ENCODE measurements at regions not wholly inside any gene's neighbourhood (a gene's known extent, or its start where the extent isn't known, plus 50 kb on each side); places are given as distances from the start of the nearest gene placed in this dataset.
"Not testable (repeated sequence)": the region's sequence is repeated elsewhere in the genome, so short reads cannot be mapped to it uniquely, and the experiment has no call there.

- not testable (repeated sequence) for DNase-seq
These were observed 430.5 kb upstream of the TMPRSS15 start for GRCh38 chr21:18834121-18834520.

GRCh38 chr21:18840239-18840638 is 436.7 kb upstream of the TMPRSS15 start:
- DNase-seq, result peak in 1 of 2 experiments; percentile 13

GRCh38 chr21:18857606-18858005 is 454.0 kb upstream of the TMPRSS15 start:
- DNase-seq, result not testable (repeated sequence)

DNA sequence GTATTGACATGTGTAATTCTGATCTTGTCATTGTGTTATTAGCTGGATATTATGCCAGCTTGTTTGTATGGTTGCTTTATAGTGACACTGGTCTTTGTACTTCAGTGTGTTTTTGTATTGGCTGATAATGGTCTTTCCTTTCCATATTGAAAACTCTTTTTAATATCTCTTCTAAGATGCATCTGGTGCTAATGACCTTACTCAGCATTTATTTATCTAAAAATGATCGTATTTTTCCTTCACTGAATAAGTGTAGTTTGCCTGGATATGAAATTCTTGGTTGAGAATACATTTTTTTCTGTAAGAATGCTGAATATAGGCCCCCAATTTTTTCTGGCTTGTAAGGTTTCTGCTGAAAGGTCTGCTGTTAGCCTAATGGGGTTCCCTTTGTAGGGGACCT is 465.5 kb upstream of the TMPRSS15 start:
- no peak for DNase-seq

DNA sequence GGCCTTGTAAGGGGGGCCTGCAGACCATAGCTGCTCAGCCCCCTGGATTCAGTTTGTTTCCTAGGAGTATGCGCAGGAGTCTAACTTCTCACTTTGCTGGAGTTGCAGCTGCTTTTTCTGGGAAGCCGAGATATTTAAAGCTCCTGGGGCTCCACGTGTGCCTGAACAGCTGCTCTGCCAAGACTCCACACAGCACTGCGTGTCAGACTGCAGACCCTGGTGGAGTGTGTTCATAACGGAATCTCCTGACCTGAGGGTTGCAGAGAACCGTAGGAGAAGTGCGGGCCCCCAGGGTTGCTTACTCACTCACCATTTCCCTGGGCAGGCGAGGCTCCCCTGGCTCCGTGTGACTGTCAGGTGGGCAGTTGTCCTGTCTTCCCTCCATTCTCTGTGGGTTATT is 474.3 kb upstream of the TMPRSS15 start:
- DNase-seq, result no peak

DNA sequence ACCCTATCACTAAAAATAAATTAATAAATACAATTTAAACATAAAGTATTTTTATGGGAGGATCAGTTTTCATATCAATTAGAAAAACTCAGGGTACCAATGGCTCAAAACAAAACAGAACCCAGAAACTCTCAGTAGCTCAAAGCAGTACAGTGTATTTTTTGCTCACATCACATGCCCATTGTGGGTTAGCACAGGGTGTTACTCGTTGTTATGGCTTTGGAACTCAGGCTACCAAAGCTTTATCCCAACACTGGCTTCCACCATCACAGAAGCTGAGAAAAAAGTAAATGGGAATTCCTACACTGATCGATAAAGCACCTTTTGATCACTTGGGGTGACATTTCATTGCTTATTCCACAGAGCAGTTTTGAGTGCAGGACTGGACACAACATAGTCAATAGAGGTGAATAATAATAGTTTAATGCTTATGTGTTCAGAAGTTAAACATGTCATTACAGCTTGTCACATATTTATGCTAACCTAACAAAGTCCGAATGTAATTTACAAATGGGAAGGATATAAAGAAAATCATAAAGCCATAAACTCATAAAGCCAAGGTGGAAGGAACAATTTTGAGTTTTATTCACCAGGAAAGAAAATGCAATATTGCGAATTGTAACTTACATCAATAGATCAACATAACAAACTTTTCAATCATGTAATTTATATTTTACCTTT is 484.5 kb upstream of the TMPRSS15 start:
- no peak for DNase-seq

DNA sequence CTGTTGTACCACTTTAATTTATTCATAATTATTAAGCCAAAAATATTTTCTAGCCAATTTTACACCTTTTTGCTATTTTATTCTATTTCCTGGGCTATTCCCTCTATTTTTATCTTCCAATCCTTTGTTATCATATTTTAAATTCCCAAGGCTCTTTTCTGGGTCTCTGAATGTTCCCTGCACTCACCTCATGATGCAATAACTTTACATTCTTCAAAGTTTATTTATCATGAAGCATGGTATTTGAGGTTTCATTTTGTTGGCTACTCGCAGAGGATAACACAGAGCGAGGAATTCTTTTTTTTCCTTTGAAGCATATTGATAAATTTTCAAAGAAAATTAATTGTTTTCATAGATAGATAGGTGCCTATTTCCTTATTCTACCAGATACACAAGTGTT is 489.8 kb upstream of the TMPRSS15 start:
- no peak for DNase-seq

DNA sequence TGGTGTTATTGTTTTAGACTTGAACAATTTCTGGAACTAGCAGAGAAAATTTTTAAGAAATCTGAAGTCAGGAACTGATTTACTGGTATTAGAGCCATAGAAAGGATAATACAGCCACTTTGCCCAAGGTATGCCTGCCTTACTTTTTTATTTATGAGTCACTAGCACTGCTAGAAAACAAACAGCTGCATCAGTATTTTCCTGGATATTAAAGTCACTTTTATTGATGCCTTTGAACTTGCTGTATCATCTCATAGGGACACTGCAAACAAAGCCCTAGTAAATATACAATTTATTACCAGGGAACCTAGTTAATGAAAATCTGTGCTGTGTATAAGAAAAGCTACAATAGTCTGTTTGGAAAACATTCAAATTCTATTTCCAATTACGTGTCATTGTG is 490.8 kb upstream of the TMPRSS15 start:
- no peak for DNase-seq

DNA sequence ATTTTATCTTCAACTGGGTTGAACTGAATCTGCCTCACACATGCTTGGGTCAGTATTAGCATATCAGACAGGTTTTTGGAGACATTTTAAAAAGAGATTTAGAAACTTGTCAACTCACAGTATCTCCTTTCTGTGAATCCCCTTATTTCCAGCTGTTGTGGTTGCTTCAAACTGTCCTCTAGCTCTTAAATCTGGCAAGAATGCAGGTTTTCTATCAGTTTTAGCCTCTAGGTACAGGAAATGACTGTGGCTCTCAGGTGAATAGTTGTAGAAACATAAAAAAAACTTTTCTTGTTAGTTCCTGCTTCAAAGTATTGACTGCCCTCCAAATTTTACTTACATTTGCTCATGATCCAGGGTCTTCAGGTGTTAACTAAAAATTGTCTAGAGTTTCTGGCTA is 495.7 kb upstream of the TMPRSS15 start:
- no peak for DNase-seq

GRCh38 chr21:18902660-18903059 is 499.1 kb upstream of the TMPRSS15 start:
- no peak for DNase-seq

DNA sequence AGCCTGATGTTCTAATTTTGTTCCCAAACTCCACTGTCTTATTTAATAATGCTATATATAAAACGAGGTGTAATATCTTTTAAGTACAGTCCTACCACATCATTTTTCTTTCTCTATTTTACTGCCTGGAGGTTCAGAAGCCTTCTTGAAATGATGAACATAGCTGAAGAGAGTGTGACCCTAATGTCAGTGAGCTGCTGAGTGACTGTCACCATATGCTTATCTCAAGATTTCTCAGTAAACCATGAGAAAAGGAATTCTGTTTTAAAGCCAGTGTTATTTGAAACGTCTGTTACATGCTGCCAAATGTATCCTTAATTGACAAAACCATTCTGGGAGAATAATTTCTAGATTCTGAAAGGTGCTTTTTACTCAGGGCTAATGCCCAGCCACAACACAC is 503.5 kb upstream of the TMPRSS15 start:
- no peak for DNase-seq

DNA sequence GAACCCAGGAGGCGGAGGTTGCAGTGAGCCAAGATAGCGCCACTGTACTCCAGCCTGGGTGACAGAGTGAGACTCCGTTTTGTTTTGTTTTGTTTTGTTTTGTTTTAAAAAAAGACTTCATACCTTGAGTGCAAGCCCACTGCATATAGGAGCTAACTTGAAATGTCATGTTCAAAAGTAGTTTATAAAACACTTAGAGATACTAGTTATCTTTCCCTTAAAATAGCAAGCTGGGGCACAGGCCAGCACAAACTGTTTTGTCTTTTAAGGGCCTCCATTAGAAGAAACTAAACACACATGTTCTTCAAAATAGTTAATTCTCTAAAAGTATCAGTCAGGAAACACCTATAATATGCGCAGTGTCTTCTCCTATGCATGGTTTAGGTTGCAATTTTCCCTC is 505.1 kb upstream of the TMPRSS15 start:
- no peak for DNase-seq

GRCh38 chr21:18913914-18914313 is 510.3 kb upstream of the TMPRSS15 start:
- no peak for DNase-seq

- no peak for DNase-seq
These were observed 511.0 kb upstream of the TMPRSS15 start for GRCh38 chr21:18914570-18914969.

- no peak for DNase-seq
These were observed 514.0 kb upstream of the TMPRSS15 start for GRCh38 chr21:18917622-18918021.

DNA sequence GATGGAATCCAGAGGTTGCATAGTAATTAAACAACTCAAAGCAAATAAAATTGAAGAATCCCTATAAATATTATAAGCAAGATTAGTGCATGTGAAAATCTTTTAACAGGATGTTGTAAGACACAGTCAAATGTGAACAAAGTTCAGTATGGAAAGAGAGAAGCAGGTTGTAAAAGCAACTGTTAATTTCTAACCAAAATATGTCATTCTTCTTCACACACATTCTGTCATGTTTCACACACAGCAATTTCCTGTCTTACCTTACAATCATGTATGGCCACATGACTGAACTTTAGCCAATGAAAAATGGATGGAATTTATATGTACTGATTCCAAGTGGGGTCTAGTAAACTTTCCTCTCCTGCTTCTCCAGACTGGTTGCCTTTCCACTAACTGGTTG is 527.7 kb upstream of the TMPRSS15 start:
- DNase-seq, result no peak

GRCh38 chr21:18937337-18937736 is 533.8 kb upstream of the TMPRSS15 start:
- DNase-seq, result no peak

GRCh38 chr21:18940791-18941190 is 537.2 kb upstream of the TMPRSS15 start:
- DNase-seq, result no peak

DNA sequence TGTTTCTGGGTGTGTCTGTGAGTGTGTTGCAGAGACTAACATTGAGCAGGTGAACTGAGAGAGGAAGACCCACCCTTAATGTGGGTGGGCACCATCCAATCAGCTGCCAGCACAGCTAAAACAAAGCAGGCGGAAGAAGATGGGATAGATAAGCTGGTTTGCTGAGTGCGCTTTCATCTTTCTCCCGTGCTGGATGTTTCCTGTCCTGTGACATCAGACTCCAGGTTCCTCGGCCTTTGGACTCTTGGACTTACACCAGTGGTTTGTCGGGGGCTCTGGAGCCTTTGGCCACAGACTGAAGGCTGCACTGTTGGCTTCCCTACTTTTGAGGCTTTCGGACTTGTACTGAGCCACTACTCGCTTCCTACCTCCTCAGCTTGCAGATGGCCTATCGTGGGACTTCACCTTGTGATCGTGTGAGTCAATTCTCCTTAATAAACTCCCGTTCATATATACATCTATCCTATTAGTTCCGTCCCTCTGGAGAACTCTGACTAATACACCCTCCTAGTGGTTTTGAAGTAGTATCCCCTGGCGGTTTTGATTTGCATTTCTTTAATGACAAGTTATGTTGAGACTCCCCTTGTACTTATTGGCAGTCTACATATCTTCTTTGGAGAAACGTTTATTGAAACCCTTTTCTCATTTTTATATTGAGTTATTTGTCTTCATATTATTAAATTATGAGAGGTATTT is 546.6 kb upstream of the TMPRSS15 start:
- no peak for DNase-seq

- peak in 1 of 2 experiments; percentile 53 for DNase-seq
These were observed 547.9 kb upstream of the TMPRSS15 start for GRCh38 chr21:18951271-18952038.

- DNase-seq, result no peak
These were observed 550.9 kb upstream of the TMPRSS15 start for GRCh38 chr21:18954441-18954844.

DNA sequence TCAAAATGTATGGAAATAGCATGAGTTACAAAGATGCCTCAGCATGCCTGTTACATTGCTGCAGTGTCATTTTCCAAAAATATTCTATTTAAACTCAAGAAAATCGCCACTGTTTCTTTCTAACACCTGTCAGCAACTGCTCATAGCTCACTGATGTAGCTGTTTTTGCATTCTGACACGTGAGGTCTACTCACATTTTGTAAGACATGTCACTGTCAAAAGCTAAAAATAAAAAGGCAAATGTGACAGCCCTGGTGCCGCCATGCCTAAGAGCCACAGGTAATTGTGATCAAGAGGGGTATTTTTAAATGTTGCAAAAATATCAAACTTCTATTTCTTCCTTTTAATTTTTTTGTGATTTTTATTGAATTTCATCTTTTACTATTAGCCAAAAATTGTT is 556.2 kb upstream of the TMPRSS15 start:
- no peak for DNase-seq

DNA sequence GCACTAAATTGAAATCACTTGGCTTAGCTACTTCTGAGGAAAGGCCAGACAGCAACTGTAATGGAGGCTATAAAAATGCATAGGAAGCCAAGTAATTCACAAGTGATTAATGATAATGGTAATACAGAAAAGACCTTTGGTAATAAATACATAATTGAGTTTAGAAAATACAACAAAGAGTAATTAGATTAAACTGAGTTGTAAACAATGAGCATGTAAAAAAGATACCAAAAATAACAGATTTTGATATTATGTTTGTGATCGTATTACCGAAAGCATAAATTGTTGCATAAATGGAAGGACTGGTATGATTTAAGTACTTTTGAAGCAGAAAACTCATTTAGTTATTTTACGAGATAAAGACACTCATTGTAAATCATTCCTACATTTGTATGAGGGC is 556.7 kb upstream of the TMPRSS15 start:
- no peak for DNase-seq

GRCh38 chr21:18970416-18970815 is 566.8 kb upstream of the TMPRSS15 start:
- DNase-seq, result no peak
